Thyroid gland (tissue), 4 donors: ENCODE measurements at regions not wholly inside any gene's neighbourhood (a gene's known extent, or its start where the extent isn't known, plus 50 kb on each side); places are given as distances from the start of the nearest gene placed in this dataset.

ENCODE experiments used
- DNase-seq, 2 donors: peaks; one replicate each; pipeline ENCODE4 v3.0.0-alpha.2; 2019
- H3K27ac ChIP-seq, 3 donors: fragments of 200-600 bp; sonication (generic); 1 replicate in 2 of 3; 2 replicates in 1 of 3; pipeline ENCODE4 v1.5.1; 2016 to 2019; ENCODE audit warnings: mild to moderate bottlenecking in 1 of 3, moderate library complexity in 1 of 3
- H3K27me3 ChIP-seq: fragments of 200-600 bp; sonication (generic); one replicate; pipeline ENCODE4 v1.5.1; 2019
- H3K36me3 ChIP-seq, 2 donors: fragments of 200-600 bp; sonication (generic); one replicate each; pipeline ENCODE4 v1.5.1; 2016 to 2019
- H3K4me1 ChIP-seq, 2 donors: fragments of 200-600 bp; sonication (generic); one replicate each; pipeline ENCODE4 v1.5.1; 2017 to 2019
- H3K4me3 ChIP-seq, 3 donors: fragments of 200-600 bp; sonication (generic); replicated peaks in 1 of 3; 1 replicate in 2 of 3; 2 replicates in 1 of 3; pipeline ENCODE4 v1.5.1; 2016; ENCODE audit warnings: mild to moderate bottlenecking in 1 of 3
- H3K9me3 ChIP-seq: fragments of 200-600 bp; sonication (generic); one replicate; pipeline ENCODE4 v1.5.1; 2017
- POLR2A ChIP-seq, 2 donors: fragments of 450-650 bp; IDR thresholded peaks; one replicate each; pipeline ENCODE4 v1.6.1; 2017; ENCODE audit warnings: antibody characterized with exemption in 2 of 2, mild to moderate bottlenecking in 2 of 2, moderate library complexity in 1 of 2
- WGBS, 2 donors: methylation state at CpG; one replicate each; pipeline ENCODE4 v1.1.5; 2017; 5-methylcytosine and 5-hydroxymethylcytosine counted together
- intact Hi-C: fragments of 100-400 bp; cut with DNase I; formaldehyde crosslinking; loops from one replicate; pipeline ENCODE4 v1.15.1; 2023
- TF ChIP-seq, protein P1 (sequence below), 6 experiments: fragments of 200-600 bp in 3 of 6; fragments of 450-650 bp in 3 of 6; sonication (generic) in 3 of 6; IDR thresholded peaks; one replicate each; pipeline ENCODE4 v1.5.1; 2016 to 2019; ENCODE audit warnings: antibody characterized with exemption in 6 of 6, mild to moderate bottlenecking in 2 of 6, inconsistent platforms in 1 of 6, moderate library complexity in 1 of 6

DNA sequence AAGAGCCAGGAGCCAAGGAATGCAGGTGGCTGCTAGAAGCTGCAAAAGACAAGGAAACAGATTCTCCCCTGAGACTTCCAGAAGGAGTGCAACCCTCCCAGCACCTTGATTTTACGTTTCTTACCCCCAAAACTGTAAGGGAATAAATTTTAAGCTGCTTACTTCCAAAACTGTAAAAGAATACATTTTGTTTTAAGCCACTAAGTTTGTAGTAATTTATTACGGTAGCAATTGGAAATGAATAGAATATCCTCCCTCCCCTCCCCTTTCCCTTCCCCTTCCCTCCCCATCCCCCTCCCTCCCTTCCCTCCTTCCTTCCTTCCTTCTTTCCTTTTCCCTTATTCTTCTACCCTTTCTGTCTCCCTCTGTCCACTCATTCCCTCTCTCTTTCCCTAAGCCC lies 203.7 kb upstream of the CFAP20DC start:
- Histone ChIP-seq H3K27ac (no peak overlapping the region), H3K4me1 (no peaks in the 10 kb centered on the region), H3K4me3 (no peak overlapping the region), H3K27me3 (no peaks in the 10 kb centered on the region), H3K9me3 (no peaks in the 10 kb centered on the region), H3K36me3 (no peaks in the 10 kb centered on the region)
- 81 to 91% methylated on average over 2 of the region's 2 CpGs for WGBS, 2 donors
- intact Hi-C loops: no loop called here
- TF ChIP-seq, protein P1, sequence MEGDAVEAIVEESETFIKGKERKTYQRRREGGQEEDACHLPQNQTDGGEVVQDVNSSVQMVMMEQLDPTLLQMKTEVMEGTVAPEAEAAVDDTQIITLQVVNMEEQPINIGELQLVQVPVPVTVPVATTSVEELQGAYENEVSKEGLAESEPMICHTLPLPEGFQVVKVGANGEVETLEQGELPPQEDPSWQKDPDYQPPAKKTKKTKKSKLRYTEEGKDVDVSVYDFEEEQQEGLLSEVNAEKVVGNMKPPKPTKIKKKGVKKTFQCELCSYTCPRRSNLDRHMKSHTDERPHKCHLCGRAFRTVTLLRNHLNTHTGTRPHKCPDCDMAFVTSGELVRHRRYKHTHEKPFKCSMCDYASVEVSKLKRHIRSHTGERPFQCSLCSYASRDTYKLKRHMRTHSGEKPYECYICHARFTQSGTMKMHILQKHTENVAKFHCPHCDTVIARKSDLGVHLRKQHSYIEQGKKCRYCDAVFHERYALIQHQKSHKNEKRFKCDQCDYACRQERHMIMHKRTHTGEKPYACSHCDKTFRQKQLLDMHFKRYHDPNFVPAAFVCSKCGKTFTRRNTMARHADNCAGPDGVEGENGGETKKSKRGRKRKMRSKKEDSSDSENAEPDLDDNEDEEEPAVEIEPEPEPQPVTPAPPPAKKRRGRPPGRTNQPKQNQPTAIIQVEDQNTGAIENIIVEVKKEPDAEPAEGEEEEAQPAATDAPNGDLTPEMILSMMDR (IDR thresholded peaks at IDR 0.05): no peak
- TF ChIP-seq POLR2A (IDR thresholded peaks at IDR 0.05): no peak
- DNase-seq: no peak

- 94 to 95% methylated on average over 3 of the region's 3 CpGs for WGBS, 2 donors
- no peak for TF ChIP-seq POLR2A (IDR thresholded peaks at IDR 0.05)
- TF ChIP-seq, protein P1 (IDR thresholded peaks at IDR 0.05): no peak
- DNase-seq: no peak
- intact Hi-C loops: no loop called here
- no peaks in the 10 kb centered on the region for H3K9me3 ChIP-seq
- peaks cover 0 to 10% of the 10 kb centered on the region in 2 donors for H3K4me1 ChIP-seq
- H3K27ac ChIP-seq: no peak overlapping the region
- H3K4me3 ChIP-seq: no peak overlapping the region
- no peaks in the 10 kb centered on the region for H3K27me3 ChIP-seq
- no peaks in the 10 kb centered on the region for H3K36me3 ChIP-seq
Observed at GRCh38 chr3:59251869-59252268, 202.0 kb upstream of the CFAP20DC start.

- intact Hi-C loops: no loop called here
- Histone ChIP-seq H3K4me3 (no peak overlapping the region), H3K36me3 (no peaks in the 10 kb centered on the region), H3K9me3 (no peaks in the 10 kb centered on the region), H3K4me1 (peaks cover 0 to 22% of the 10 kb centered on the region in 2 donors), H3K27me3 (no peaks in the 10 kb centered on the region), H3K27ac (no peak overlapping the region)
- no peak for TF ChIP-seq POLR2A (IDR thresholded peaks at IDR 0.05)
- TF ChIP-seq, protein P1 (IDR thresholded peaks at IDR 0.05): no peak
- DNase-seq: no peak
Observed at GRCh38 chr3:59250600-59250999, 200.8 kb upstream of the CFAP20DC start.

GRCh38 chr3:59249698-59250361 lies 200.0 kb upstream of the CFAP20DC start:
- DNase-seq: no peak
- no peaks in the 10 kb centered on the region for H3K36me3 ChIP-seq
- no peaks in the 10 kb centered on the region for H3K27me3 ChIP-seq
- peaks cover 0 to 26% of the 10 kb centered on the region in 2 donors for H3K4me1 ChIP-seq
- WGBS, 2 donors: 80 to 85% methylated on average over 6 of the region's 6 CpGs
- H3K4me3 ChIP-seq: no peak overlapping the region
- H3K27ac ChIP-seq: no peak overlapping the region
- no peaks in the 10 kb centered on the region for H3K9me3 ChIP-seq
- TF ChIP-seq POLR2A (IDR thresholded peaks at IDR 0.05): no peak
- TF ChIP-seq, protein P1 (IDR thresholded peaks at IDR 0.05): no peak
- intact Hi-C loops: no loop called here

DNA sequence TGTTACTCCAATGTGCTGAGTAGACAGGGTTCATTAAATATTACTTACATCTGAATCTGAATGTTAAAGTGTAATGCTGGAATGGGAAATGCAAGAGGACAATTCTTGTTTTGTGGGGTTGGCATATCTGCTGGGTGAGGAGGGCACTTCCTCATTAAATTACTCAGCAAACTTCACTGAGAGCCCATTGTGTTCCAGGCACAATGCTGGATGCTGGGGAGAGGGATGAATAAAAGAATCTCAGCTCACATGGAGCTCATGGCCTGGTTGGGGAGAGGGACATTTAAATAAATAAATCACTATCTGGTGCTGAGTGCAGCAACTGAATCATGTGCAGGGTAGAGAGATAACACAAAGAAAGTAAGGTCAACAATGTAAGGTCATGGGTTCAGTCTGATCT lies 199.2 kb upstream of the CFAP20DC start:
- Histone ChIP-seq H3K9me3 (no peaks in the 10 kb centered on the region), H3K4me1 (peaks cover 0 to 26% of the 10 kb centered on the region in 2 donors), H3K27ac (no peak overlapping the region), H3K36me3 (no peaks in the 10 kb centered on the region), H3K4me3 (no peak overlapping the region), H3K27me3 (no peaks in the 10 kb centered on the region)
- intact Hi-C loops: no loop called here
- no peak for TF ChIP-seq POLR2A (IDR thresholded peaks at IDR 0.05)
- TF ChIP-seq, protein P1 (IDR thresholded peaks at IDR 0.05): no peak
- DNase-seq: no peak
